T-helper 2 cell (primary cell): ENCODE measurements at regions not wholly inside any gene's neighbourhood (a gene's known extent, or its start where the extent isn't known, plus 50 kb on each side); places are given as distances from the start of the nearest gene placed in this dataset.
A peak's percentile ranks its signal among the peaks of the same experiment; 100 is the strongest.

ENCODE experiments used
- DNase-seq, 5 experiments: peaks; one replicate each; pipeline versions ENCODE4 v3.0.0 to v3.0.0-alpha.2; 2012 to 2022

DNA sequence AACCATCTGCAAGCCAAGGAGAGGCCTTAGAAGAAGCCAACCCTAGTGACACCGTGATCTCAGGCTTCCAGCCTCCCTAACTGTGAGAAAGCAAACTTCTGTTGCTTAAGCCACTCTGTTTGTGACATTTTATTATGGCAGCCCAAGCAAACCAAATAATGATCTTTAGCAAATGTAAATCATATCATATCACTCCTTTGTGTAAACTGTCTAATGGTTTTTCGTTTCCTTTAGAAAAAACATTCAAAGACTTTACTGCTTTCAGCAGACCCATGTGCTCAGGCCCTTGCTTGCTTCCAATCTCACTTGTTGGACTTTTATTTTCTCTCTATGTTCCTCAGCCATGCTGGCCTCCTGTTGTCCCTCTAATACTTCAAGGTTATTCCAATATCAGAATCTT, 192.2 kb upstream of the HS3ST1 start:
- DNase-seq, result no peak

DNA sequence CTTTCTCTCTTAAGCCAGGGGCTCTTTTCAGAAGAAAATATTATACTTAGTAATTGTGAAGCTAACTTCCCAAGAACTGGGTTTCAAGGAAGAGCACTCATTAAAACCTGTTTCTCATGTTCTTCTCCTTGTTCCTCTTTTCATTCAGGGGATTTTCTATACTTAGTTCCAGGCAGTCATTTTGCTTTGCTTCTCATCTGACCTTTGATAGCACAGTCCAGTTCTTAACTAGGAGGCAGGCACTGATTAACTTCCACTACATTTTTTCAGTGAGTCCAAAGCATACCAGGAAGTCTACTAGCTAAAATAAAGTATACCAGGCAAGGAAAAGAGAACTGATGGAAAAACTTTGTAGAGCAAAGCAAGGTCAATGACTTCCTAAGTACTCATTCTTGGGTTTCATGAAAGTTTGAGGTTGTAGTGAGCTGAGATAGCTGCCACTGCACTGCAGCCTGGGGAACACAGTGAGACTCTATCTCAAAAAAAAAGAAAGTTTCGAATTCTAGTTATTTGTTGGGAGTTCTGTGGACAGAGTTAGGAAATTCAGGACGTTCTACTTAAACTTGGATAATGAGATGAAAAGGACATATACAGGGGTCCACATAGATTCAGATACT, 190.1 kb upstream of the HS3ST1 start:
- no peak for DNase-seq

DNA sequence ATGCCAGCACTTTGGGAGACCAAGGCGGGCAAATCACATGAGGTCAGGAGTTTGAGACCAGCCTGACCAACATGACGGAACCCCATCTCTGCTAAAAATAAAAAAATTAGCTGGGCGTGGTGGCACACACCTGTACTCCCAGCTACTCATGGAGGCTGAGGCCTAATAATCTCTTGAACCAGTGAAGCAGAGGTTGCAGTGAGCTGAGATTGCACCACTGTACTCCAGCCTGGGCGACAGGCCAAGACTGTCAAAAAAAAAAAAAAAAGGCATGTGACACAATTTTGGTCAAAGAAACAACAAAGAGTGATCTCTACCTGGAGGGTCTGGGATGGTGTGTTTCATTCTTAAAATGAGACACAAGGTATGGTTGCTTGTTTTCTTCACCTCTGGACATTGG, 188.2 kb upstream of the HS3ST1 start:
- DNase-seq, result no peak

DNA sequence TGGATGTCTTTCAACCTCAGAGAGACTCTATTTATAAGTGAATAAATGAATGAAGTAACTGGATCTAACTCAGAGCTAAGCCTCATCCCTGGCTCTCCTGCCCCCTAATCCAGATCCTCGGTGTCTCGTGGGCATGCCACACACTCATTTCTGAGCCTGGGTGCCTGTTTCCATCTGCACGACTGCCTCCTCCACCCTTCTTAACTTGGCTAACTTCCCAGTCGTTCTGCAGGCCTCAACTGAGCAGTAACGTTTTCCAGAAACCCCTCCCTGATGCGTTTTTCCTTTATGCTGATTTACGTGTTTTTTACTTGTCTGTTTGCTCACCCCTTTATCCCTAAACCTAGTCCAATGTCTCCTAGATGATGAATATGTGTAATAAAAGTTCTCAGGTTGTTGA, 186.9 kb upstream of the HS3ST1 start:
- no peak for DNase-seq

DNA sequence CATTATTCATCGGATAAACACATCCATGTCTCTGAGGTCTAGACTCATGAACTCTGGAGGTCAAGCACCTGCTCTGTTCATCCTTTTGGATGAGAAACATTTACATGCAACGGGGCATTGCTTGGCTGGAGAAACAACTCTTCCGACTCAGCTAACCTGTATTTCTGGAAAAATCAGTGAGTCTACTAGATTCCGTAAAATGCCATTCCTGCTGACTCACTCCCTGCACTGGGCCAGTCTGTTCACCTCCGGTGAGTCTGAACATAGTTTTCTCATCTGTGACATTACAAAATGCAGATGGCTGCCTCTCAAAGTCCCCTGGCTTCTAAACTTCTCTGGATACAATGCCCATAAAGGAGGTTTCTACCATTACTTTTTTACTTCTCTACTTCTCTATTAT, 185.7 kb upstream of the HS3ST1 start:
- no peak for DNase-seq

DNA sequence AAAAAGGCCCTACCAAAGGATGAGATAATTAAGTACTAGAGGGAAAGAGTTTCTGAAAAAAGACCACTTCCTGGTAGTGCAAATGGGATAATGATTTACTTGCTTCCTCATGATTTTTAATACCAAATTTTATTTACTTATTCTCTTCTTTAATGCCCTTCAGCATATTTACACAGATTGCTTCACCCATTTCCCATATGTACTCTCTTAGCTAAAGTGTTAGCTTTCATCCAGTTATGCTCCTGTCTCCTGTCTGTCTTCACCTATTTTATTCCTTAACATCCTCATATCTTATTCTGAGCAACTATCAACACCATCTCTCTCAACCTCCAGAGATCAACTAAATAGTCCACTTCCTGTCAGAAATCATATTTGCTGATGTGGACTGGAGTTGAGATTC, 183.2 kb upstream of the HS3ST1 start:
- DNase-seq, result no peak

DNA sequence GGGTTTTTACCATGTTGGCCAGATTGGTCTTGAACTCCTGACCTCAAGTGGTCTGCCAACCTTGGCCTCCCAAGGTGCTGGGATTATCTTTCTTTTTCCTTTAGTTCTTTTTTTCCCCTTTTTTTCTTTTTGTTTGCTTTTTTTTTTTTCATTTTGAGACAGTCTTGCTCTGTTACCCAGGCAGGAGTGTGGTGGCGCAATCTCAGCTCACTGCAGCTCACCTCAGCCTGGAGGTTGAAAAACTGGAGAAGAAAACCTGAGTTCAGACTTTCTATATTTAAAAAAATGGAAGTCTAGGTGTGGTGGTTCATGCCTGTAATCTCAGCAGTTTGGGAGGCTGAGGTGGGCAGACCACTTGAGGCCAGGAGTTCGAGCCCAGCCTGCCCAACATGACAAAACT, 181.1 kb upstream of the HS3ST1 start:
- no peak for DNase-seq

DNA sequence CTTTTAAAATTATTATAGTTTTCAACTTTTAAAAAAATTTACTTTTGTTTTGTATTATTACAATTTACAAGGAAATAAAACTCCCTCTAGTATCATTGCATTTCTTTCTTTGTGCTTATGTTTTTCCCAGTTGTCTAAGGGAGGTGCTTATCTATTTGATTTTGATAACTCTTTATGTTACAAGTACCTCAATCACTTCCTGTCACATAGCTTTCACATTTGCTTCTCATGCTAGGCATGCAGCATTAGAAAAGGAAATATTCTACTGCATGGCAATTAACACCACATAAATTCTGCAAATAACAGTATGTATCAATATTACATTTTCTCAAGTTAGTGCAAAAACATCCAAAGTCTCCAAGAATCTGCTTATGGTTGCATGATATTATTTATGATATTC, 180.3 kb upstream of the HS3ST1 start:
- no peak for DNase-seq

DNA sequence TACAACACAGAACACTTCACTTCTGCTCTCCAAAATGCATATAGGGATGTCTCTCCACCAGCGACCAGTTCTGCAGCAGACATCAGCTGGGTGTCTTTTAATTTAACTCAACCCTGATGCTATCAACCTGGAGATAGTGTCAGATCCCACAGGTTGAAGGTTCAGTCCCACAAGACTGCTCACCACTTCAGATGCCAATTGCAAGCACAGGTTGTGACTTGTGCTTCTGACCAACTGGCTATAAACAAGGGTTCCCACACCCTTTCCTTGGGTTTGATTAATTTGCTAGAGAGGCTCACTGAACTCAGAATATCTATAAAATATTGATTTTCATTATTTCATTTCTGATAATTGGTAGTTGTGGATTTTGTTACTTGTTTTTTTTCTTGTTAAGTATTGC, 177.4 kb upstream of the HS3ST1 start:
- DNase-seq, result no peak

DNA sequence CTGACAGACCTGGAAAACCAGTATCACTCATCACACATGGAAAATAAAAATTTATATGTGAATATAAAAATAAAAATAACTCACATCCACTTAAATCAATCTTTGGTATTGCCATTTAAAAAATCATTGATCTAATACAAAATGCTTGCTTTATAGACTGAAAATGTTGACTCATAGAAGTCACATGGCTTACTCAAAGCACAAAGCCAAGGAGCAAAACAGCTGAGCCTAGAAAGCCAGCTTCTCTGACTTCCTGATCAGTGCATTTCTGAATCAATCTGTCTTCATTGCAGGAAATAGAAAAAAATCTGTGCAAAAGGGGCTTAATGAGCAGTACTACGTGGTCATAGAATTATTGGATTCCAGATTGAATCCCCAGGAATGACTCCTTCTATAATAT, 176.9 kb upstream of the HS3ST1 start:
- DNase-seq, result peak in 1 of 5 experiments; percentile 1

DNA sequence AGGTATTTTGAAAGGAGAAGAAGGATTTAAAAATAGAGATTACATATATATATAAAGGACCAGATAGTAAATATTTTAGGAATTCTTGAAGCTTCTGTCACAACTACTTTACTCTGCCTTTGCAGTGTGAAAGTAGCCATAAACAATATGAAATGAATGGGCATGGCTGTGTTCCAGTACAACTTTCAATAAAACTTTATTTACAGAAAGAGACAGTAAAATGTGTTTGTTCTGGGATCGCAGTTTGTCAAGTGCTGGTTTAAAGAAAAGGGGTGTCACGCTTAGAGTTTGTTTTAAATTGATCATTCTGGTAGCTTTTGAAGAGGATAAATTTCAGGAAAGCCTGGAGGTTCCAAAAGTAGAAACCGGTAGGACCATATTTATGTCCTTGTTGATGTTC, 176.1 kb upstream of the HS3ST1 start:
- DNase-seq, result no peak

DNA sequence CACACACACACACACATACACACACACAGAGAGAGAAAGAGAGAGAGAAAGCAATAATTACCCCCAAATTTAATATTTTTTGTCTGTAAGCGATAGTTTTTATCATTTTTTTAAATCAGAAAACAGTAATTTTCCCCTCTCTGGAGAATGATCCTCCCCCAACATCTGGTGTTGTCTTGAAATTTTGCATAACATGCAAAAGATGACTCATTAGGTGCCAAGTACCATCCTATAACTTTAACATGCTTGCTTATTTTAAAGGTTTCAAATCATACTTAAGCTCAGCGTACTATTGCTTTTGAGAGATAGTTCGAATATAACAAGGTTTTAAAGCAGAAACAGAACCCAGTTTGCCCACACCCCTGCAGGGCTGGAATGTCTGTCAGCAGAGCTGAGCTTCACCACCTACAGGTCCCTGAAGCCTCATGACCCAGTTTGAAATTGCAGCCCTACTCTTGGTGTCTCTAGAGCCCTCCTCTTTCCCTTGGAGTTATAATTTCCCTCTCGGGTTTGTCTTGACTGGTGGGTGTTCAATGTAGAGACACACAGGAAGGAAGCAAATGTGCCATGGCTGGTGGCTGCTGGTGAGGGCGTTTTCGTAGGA, 175.0 kb upstream of the HS3ST1 start:
- DNase-seq, result no peak

DNA sequence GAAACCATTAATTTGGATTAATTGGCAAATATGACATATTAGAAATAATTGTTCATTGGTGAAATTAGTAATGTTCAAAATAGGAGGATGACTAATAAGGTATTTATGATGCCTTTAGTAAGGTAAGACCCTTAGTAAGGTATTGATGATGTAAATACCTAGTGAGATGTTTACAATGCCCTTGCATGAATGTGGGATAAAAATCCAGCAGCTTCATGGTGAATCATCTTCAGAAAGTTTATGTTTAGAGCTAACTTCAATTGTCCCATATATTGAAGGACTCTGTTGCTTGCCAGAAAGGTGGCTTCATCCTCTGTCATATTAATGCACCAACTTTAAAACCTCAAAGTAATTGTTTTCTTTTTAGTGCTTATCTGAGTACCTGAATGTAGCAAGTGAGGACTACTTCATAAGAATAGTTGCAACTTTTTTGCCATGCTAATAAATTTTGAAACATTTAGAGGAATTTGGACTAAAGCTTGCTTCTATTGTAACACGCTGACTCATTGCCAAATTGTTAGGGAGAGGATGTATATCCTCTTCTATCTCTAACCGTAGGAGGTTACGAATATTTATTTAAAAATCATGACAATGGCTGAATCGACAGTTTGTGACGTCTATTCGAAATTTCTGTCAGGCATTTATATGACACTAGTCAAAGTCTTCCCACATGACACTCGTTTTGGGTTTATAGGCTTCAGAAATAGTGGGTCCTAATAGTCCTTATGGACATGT, 174.1 kb upstream of the HS3ST1 start:
- no peak for DNase-seq

DNA sequence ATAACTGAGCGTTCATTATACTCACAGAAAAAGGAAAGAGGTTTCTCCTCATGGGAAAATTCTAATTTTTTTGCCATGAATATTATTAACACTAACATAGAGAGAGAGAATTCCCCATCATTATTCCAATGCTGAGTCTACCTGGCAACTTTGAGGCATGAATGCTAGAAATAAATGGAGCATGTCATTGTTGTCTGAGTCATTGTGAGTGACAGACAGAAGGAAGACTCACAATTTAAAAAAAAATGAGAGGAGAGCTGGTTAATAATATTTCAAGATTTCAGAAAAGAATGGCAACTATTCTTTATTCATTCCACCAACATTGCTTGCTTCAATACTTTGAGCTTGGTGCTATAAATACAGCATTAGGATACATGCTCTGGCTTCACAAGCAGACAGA, 170.4 kb upstream of the HS3ST1 start:
- no peak for DNase-seq

DNA sequence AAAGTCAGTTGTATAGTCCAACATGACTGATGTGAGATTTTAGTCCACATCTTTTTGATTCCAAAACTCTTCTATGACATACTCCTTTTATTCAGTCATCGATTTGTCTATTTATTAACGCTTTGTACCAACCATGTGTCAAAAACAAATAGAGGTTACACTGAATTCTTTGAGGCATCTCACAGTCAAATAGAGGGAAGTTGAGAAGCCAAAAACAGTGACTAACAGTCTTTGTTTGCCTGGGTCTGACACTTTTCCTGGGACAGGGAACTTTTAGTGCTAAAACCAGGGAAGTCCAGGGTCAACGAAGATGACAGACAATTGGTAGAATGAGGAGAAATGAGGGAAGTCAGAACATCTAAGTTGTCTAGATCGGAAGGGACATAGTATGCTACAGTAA, 169.9 kb upstream of the HS3ST1 start:
- no peak for DNase-seq

DNA sequence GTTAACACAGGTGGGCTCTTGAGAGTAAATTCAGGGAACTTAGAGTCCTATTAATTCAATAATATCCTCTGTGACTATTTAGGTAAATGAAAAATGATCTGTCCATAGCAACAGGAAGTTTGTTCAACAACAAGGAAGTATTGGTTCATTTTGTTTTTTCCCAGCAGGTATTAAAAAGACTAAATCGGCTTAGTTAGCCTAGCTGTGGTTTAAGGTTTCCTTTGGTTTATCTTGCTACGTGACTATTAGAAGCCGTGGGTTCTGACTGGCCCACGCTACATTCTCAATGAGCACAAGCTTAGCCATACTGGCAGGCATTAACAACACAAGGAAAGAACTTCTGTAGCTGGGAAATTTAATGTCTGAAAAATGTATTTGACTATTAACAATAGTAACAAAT, 168.8 kb upstream of the HS3ST1 start:
- DNase-seq, result peak in 1 of 5 experiments; percentile 10

DNA sequence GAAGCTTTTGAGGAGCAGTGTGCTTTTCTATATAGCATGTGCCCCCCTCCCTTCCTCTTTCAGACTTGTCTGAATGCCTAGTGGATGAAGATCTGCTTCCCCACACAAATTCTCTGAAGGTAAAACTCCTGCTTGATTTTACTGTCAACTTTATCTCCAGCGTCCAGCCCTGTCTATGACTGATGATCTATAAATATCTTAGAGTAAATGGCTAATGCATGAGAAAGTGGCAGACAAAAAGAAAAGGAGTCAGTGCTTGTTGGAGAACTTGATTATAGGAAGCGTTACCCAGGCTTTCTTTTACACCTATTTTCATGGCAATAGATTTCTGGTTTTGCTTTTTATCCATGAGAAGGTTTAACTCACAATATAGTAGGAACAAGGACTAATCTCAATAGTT, 168.3 kb upstream of the HS3ST1 start:
- DNase-seq, result no peak

DNA sequence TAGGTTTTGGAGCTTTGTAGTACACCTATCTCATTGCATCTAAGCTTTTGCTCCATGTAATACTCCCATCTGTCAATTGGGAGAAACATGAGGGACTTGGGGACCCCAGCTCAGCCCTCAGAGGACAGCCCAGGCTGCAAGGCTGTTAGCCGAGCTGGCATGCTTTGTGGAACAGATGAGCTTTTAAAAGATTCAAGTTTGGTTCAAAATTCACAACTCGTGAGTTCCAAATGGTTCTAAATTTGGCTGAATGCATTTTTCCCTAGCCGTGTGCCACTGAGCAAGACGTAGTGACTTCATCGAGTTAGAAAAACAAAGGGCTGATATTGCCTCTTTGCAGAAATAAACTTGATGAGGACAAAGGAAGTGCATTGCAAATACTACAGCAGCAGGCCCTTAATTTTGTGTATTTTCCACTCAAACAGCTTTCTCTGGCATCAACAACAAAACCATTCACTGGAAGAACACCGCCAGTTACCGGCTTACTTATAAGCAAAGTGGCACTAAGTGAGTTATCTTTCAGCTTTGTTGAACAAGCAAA, 165.0 kb upstream of the HS3ST1 start:
- no peak for DNase-seq

DNA sequence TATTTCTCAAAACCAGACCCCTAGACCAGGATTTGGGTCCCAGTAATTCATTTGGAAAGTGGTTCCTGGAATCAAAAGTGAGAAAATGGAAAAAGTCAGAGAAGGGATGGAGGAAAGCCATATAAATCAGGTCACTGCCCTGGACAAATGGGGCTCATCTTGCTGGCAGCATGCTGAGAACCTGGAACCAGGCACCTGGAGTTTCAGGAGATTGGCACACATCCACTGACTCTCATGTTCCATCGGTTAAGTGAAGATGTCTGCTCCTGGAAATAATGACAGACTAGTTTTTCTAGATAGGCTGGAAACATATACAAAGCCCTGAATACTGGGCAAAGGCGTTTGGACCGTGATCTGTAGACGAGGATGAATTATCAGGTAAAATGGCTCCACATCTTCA, 163.6 kb upstream of the HS3ST1 start:
- no peak for DNase-seq

DNA sequence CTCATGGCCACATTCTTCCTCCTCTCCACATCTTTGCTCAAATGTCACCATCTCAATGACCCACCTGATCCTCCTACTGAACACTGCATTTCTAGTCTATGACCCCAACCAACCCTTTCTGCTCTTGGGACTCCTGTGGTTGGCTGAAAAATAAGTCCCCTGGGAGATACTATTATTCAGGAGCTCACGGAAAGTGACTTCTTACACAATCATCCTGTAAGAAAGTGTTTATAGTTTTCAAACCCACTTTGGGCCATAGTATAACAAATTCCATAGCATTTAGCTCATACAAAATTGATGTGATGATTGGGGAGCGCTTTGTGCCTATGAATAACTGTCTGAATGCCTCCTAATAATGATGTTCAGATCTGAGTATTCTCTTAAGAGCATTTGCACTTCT, 161.4 kb upstream of the HS3ST1 start:
- DNase-seq, result no peak

DNA sequence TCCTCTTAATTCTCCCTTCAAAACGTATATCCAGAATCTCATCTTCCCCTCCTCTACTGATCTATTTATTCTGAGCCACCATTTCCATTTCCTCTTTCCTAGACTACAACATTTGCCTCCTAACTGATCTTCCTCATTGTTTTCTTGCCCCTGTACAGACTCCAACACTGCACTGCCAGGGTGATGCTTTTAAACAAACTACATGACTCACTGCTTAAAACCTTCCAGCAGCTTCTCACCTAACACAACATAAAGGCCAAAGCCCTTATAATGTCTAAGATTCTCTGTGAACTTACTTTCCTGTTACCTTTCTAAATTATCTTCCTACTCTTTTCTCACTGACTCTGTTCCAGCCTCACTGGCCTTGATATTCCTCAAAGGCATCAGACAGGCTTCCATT, 161.0 kb upstream of the HS3ST1 start:
- no peak for DNase-seq

DNA sequence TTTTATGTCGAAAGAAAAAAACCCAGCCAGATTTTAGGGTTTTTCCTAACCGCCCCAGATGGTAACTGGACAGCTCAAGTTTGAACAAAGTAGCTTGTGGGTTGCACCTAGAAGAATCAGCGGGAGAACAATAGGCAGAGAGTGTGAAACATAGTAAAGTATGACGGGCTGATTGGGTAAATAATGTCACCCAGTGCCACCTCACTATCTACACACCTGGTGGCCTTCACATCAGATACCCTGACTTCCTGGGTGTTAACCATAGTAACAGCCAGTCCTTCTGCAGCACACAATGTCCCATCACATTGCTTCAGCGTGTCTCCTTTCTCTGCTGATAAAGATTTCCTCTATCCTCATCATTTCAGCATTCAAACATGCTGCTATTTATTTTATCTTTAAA, 159.1 kb upstream of the HS3ST1 start:
- no peak for DNase-seq

DNA sequence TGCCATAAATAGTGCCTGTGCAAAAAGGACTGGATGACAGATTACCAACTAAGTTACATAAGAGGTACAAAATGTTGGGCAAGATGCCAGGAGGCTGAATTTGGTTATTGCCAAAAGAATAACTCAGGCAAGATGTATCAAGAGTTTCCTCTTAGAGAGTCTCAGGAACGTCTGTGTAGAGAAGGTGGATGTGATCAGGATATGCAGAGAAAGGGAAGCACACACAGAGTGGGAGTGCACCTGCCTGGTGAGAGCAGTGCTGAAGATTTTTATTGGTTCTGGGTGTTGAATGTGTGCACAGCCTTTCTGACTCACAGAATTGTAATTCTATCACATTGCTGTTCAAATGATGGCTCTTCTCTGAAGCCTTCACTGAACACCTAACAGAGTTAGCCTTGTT, 156.8 kb upstream of the HS3ST1 start:
- no peak for DNase-seq

DNA sequence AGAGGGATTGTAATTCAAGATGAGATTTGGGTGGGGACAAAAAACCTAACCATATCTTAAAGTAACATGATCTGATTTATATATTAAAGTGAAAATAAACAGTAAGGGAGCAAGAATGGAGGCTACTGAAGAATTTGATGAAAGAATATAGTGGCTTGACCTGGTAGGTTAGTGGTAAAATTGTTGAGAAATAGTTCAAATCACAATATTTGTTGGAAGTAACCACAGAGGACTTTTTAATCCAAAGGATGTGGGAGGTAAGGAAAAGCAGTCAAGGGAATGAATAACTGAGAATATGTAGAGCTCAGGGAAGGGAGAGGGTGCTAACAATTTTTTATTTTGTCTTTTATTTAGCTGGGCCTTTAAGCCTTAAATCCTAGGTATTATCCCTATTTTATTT, 139.8 kb upstream of the HS3ST1 start:
- no peak for DNase-seq
